Large intestine (tissue), 3 donors: ENCODE measurements at regions not wholly inside any gene's neighbourhood (a gene's known extent, or its start where the extent isn't known, plus 50 kb on each side); places are given as distances from the start of the nearest gene placed in this dataset.
A peak's percentile ranks its signal among the peaks of the same experiment; 100 is the strongest.

ENCODE experiments used
- DNase-seq, 2 donors: peaks; one replicate each; pipeline versions ENCODE4 v3.0.0 to v3.0.0-alpha.2; 2013
- H3K27ac ChIP-seq: one replicate; pipeline ENCODE4 v1.5.1; 2013; ENCODE audit warnings: low read length
- H3K27me3 ChIP-seq: 2 replicates; pipeline ENCODE4 v1.6.1; 2013; ENCODE audit warnings: low read length; ENCODE audit not compliant: control insufficient read depth, insufficient read depth
- H3K36me3 ChIP-seq: 2 replicates; pipeline ENCODE4 v1.6.1; 2013; ENCODE audit warnings: low read length; ENCODE audit not compliant: control insufficient read depth, insufficient read depth
- H3K4me1 ChIP-seq: one replicate; pipeline ENCODE4 v1.6.1; 2013; ENCODE audit warnings: low read length; ENCODE audit not compliant: control insufficient read depth, insufficient read depth
- H3K4me3 ChIP-seq: one replicate; pipeline ENCODE4 v1.5.1; 2013; ENCODE audit warnings: low read length
- H3K9me3 ChIP-seq: one replicate; pipeline ENCODE4 v1.6.1; 2013; ENCODE audit warnings: mild to moderate bottlenecking, low read depth, low read length, moderate library complexity; ENCODE audit not compliant: control insufficient read depth
- WGBS: methylation state at CpG from one replicate; pipeline ENCODE4 v1.1.5; 2013; ENCODE audit warnings: low lambda C conversion rate; ENCODE audit not compliant: insufficient coverage; 5-methylcytosine and 5-hydroxymethylcytosine counted together

GRCh38 chr15:56868170-56868569 lies 50.3 kb upstream of the TCF12 start:
- no peak overlapping the region for H3K27ac ChIP-seq
- 100% methylated on average over 1 of the region's 2 CpGs for WGBS
- no peaks in the 10 kb centered on the region for H3K36me3 ChIP-seq
- H3K27me3 ChIP-seq: no peaks in the 10 kb centered on the region
- DNase-seq: no peak
- no peaks in the 10 kb centered on the region for H3K9me3 ChIP-seq
- H3K4me3 ChIP-seq: no peak overlapping the region
- H3K4me1 ChIP-seq: no peaks in the 10 kb centered on the region

DNA sequence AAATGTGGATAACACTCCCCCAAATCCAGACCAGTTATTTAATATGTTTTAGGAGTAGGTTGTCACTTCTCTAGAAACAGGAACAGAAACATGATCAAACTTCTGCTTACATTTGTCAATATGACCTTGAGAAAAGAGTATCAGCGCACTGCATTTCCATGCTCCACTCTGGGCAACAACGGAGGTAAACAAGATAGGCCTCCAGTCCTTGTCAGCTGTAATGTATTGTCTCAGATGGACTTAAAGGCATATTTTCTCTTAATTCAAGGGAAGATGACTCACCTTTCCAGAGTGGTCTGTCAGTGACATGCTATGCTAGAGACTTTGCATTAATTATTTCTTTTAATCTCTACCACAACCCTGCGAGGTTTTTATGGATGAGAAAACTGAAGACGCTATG lies 51.6 kb upstream of the TCF12 start:
- Histone ChIP-seq H3K4me1 (no peaks in the 10 kb centered on the region), H3K36me3 (no peaks in the 10 kb centered on the region), H3K4me3 (no peak overlapping the region), H3K9me3 (no peaks in the 10 kb centered on the region), H3K27me3 (no peaks in the 10 kb centered on the region), H3K27ac (no peak overlapping the region)
- no peak for DNase-seq
- 80% methylated on average over 1 of the region's 4 CpGs for WGBS

DNA sequence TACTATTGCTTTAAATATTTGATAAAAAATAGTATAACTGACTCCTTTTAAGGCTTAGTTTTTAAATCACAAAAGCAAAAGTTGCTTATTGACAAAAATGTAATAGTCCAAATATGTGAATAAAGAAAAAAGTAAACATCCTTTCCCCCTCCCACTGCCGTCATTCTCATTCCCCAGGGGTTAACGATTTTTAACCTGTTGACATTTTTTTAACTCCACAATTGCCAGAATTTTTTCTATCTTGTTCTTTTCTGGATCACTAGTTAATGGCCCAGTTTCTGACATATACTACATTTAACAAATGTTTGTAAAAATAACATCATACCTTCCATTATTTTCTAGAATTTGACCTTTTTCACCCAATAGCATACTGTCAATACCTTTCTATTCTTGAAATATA lies 60.6 kb upstream of the TCF12 start:
- no peaks in the 10 kb centered on the region for H3K36me3 ChIP-seq
- no peak for DNase-seq
- H3K27ac ChIP-seq: no peak overlapping the region
- H3K9me3 ChIP-seq: no peaks in the 10 kb centered on the region
- no peaks in the 10 kb centered on the region for H3K27me3 ChIP-seq
- no peaks in the 10 kb centered on the region for H3K4me1 ChIP-seq
- 5% methylated on average over 2 of the region's 2 CpGs for WGBS
- no peak overlapping the region for H3K4me3 ChIP-seq

DNA sequence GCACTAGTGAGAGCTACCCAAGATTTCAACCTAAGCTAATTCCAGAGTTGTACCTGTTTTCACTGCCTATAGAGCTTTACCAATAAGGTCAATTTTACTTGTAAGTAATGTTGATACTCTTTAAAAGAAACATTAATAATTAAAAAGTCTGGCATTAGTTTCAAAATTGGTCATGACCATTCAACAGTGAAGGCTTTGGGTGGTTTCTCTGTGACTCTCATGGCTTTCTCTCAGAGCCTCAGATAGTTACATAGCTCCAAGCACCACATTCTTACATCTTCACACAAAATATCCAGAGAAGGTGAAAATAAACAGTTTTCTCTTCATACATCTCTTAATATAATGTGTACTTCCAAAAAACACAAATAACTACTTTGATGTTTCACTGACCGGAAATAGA lies 61.5 kb upstream of the TCF12 start:
- H3K4me1 ChIP-seq: no peaks in the 10 kb centered on the region
- no peaks in the 10 kb centered on the region for H3K36me3 ChIP-seq
- no peak overlapping the region for H3K4me3 ChIP-seq
- H3K9me3 ChIP-seq: no peaks in the 10 kb centered on the region
- no CpG with 5 or more reads among the region's 1 CpG for WGBS
- no peak overlapping the region for H3K27ac ChIP-seq
- no peak for DNase-seq
- H3K27me3 ChIP-seq: no peaks in the 10 kb centered on the region

DNA sequence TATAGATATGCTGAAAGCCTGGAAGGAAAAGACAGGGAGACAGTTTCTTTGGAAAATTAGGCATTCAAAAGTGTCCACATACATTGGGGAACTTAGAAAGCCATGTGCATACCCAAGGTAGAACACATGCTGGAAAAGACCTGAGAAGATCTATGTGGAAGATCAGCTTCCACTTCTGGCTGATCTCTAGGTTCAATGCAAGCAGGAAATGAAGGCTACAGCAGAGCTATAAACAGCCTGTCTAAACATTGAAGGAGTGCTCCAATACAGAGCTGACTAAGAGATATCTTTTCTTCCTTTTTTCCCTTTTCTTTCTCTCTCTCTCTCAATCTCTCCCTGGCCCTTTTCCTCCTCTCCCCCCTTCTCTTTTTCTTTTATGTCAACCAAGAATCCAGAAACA lies 73.6 kb upstream of the TCF12 start:
- Histone ChIP-seq H3K9me3 (no peaks in the 10 kb centered on the region), H3K27me3 (no peaks in the 10 kb centered on the region), H3K27ac (peak overlapping the region; percentile 49), H3K36me3 (no peaks in the 10 kb centered on the region), H3K4me1 (peaks cover 4% of the 10 kb centered on the region), H3K4me3 (no peak overlapping the region)
- DNase-seq: peak in 1 of 2 donors; percentile 45

- peak overlapping the region; percentile 49 for H3K27ac ChIP-seq
- WGBS: 31% methylated on average over 2 of the region's 3 CpGs
- H3K27me3 ChIP-seq: no peaks in the 10 kb centered on the region
Observed at GRCh38 chr15:56844471-56844870, 74.0 kb upstream of the TCF12 start.

DNA sequence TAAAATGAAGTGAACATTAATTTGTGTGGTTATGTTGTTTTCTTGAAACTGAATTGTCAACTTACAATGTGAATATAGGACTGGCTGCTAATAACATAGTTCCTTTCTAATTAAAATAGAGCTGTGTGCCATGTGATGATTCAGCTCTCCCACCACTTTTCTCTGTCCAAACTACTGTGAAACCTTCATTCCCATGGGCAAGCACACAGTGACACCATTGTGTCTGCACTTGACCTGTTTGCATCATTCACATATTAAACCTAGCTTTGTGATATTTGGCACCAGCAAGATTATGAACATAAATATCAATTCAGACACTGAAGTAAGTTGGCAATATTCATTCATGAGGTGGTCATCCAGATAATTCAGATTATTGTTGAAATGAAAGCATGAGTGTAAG lies 78.8 kb upstream of the TCF12 start:
- no peak for DNase-seq
- H3K27ac ChIP-seq: no peak overlapping the region

More at GRCh38 chr15:56844471-56844870, 74.0 kb upstream of the TCF12 start:
- Histone ChIP-seq H3K9me3 (no peaks in the 10 kb centered on the region), H3K36me3 (no peaks in the 10 kb centered on the region), H3K4me1 (peaks cover 4% of the 10 kb centered on the region), H3K4me3 (no peak overlapping the region)
- peak; percentile 28 to 66 for DNase-seq

GRCh38 chr15:56839099-56839498 lies 79.3 kb upstream of the TCF12 start:
- Histone ChIP-seq H3K36me3 (no peaks in the 10 kb centered on the region), H3K27ac (no peak overlapping the region), H3K9me3 (no peaks in the 10 kb centered on the region), H3K27me3 (no peaks in the 10 kb centered on the region), H3K4me3 (no peak overlapping the region), H3K4me1 (no peaks in the 10 kb centered on the region)
- WGBS: 74% methylated on average over 4 of the region's 5 CpGs
- no peak for DNase-seq

More for the DNA sequence above, 78.8 kb upstream of the TCF12 start:
- no peaks in the 10 kb centered on the region for H3K9me3 ChIP-seq
- H3K4me1 ChIP-seq: no peaks in the 10 kb centered on the region
- no peaks in the 10 kb centered on the region for H3K27me3 ChIP-seq
- H3K36me3 ChIP-seq: no peaks in the 10 kb centered on the region
- no peak overlapping the region for H3K4me3 ChIP-seq

GRCh38 chr15:56838085-56838484 lies 80.4 kb upstream of the TCF12 start:
- WGBS: no CpG with 5 or more reads among the region's 4 CpGs
- H3K36me3 ChIP-seq: no peaks in the 10 kb centered on the region
- no peak for DNase-seq
- H3K9me3 ChIP-seq: no peaks in the 10 kb centered on the region
- H3K27me3 ChIP-seq: no peaks in the 10 kb centered on the region
- no peaks in the 10 kb centered on the region for H3K4me1 ChIP-seq
- no peak overlapping the region for H3K4me3 ChIP-seq
- no peak overlapping the region for H3K27ac ChIP-seq

DNA sequence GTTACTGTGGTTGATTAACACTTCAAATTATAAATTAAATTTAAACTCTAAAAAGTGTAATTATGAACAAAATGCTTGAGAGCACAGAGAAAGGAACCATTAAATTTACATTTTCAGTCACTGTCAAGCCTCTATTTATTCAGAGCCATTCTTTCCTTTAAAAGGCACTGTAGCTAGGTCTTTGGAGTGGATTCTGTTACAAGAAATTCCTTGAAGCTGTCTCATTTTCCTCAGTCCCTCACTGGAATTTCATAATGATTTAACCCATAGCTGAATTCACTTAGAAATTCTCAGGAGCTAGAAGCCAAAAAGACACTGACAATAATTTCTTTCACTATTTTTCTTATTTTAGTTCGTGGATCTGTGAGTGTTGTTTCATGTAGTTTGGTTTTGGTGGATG lies 81.2 kb upstream of the TCF12 start:
- 80% methylated on average over 1 of the region's 1 CpG for WGBS
- H3K4me1 ChIP-seq: no peaks in the 10 kb centered on the region
- no peak overlapping the region for H3K4me3 ChIP-seq
- no peaks in the 10 kb centered on the region for H3K9me3 ChIP-seq
- no peaks in the 10 kb centered on the region for H3K27me3 ChIP-seq
- no peak for DNase-seq
- H3K36me3 ChIP-seq: no peaks in the 10 kb centered on the region
- no peak overlapping the region for H3K27ac ChIP-seq

DNA sequence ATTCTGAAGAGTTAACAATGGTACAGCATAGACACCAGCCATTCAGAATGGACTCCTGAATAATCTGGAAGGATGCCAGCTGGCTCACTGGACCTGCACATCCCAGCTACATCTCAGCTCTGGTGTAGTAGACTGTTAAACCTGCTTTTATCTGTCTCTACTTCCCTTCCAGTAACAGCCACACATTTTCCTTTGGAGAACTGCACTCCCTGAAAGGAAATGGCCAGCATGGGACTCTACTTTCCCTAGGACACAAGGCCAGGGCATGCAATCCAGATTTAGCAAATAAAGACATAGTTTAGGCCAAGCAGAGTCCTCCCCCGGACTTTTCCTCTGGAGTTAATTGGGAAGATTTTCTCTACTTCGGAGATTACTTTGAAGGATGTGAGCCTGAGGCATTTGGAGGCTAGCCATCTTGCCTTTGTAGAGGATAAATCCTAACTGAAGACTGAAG lies 82.7 kb upstream of the TCF12 start:
- Histone ChIP-seq H3K36me3 (no peaks in the 10 kb centered on the region), H3K4me3 (no peak overlapping the region), H3K9me3 (no peaks in the 10 kb centered on the region), H3K27me3 (no peaks in the 10 kb centered on the region), H3K4me1 (no peaks in the 10 kb centered on the region), H3K27ac (no peak overlapping the region)
- DNase-seq: no peak
- 80% methylated on average over 1 of the region's 2 CpGs for WGBS
